GM06990 (cell line): ENCODE measurements at regions not wholly inside any gene's neighbourhood (a gene's known extent, or its start where the extent isn't known, plus 50 kb on each side); places are given as distances from the start of the nearest gene placed in this dataset.
A peak's percentile ranks its signal among the peaks of the same experiment; 100 is the strongest.
"Not testable (repeated sequence)": the region's sequence is repeated elsewhere in the genome, so short reads cannot be mapped to it uniquely, and the experiment has no call there.

Experiments
- DNase-seq: peaks from one replicate; pipeline ENCODE4 v3.0.0-alpha.2; 2011; ENCODE audit not compliant: insufficient read length; ENCODE audit errors: extremely low read depth
- H3K27me3 ChIP-seq: replicated peaks from 2 replicates; pipeline ENCODE4 v1.6.0; 2011; ENCODE audit warnings: low read length; ENCODE audit not compliant: control insufficient read depth, insufficient read depth
- H3K36me3 ChIP-seq: 2 replicates; pipeline ENCODE4 v1.5.1; 2011; ENCODE audit warnings: low read length; ENCODE audit not compliant: control insufficient read depth, insufficient read depth
- H3K4me3 ChIP-seq: replicated peaks from 2 replicates; pipeline ENCODE4 v1.5.1; 2011; ENCODE audit warnings: low read depth, mild to moderate bottlenecking, control low read depth, low read length
- CTCF ChIP-seq: IDR thresholded peaks from 2 replicates; pipeline ENCODE4 v1.5.1; 2011; ENCODE audit warnings: low read length, control low read depth, mild to moderate bottlenecking, inconsistent platforms; ENCODE audit not compliant: insufficient read depth, poor library complexity, severe bottlenecking

GRCh38 chr4:103429283-103429682, 231.1 kb upstream of the CENPE start:
- Histone ChIP-seq H3K27me3 (no peaks in the 10 kb centered on the region), H3K36me3 (no peaks in the 10 kb centered on the region), H3K4me3 (no peak overlapping the region)
- peak; percentile 50 for TF ChIP-seq CTCF
- DNase-seq = peak; percentile 12

GRCh38 chr4:103425406-103425805, 227.3 kb upstream of the CENPE start:
- no peaks in the 10 kb centered on the region for H3K36me3 ChIP-seq
- no peak overlapping the region for H3K4me3 ChIP-seq
- TF ChIP-seq CTCF = no peak
- no peaks in the 10 kb centered on the region for H3K27me3 ChIP-seq
- no peak for DNase-seq

GRCh38 chr4:103424853-103425252, 226.7 kb upstream of the CENPE start:
- Histone ChIP-seq H3K4me3 (no peak overlapping the region), H3K27me3 (no peaks in the 10 kb centered on the region), H3K36me3 (no peaks in the 10 kb centered on the region)
- no peak for DNase-seq
- TF ChIP-seq CTCF = no peak

GRCh38 chr4:103423261-103423660, 225.1 kb upstream of the CENPE start:
- H3K27me3 ChIP-seq = no peaks in the 10 kb centered on the region
- DNase-seq = no peak
- H3K36me3 ChIP-seq = no peaks in the 10 kb centered on the region
- H3K4me3 ChIP-seq = no peak overlapping the region
- TF ChIP-seq CTCF = no peak

GRCh38 chr4:103422467-103423219, 224.5 kb upstream of the CENPE start:
- no peaks in the 10 kb centered on the region for H3K27me3 ChIP-seq
- no peak overlapping the region for H3K4me3 ChIP-seq
- no peak for TF ChIP-seq CTCF
- no peak for DNase-seq
- H3K36me3 ChIP-seq = no peaks in the 10 kb centered on the region

GRCh38 chr4:103415801-103416200, 217.7 kb upstream of the CENPE start:
- Histone ChIP-seq H3K27me3 (no peaks in the 10 kb centered on the region), H3K36me3 (no peaks in the 10 kb centered on the region), H3K4me3 (no peak overlapping the region)
- DNase-seq = no peak
- TF ChIP-seq CTCF = no peak

GRCh38 chr4:103412646-103413045, 214.5 kb upstream of the CENPE start:
- not testable (repeated sequence) for H3K4me3 ChIP-seq, DNase-seq, H3K27me3 ChIP-seq, H3K36me3 ChIP-seq
